Omental fat pad (tissue), 3 donors: ENCODE measurements at regions not wholly inside any gene's neighbourhood (a gene's known extent, or its start where the extent isn't known, plus 50 kb on each side); places are given as distances from the start of the nearest gene placed in this dataset.

Experiments
- ATAC-seq: fragments of 150-250 bp; one replicate; pipeline ENCODE4 v1.9.1; 2016; ENCODE audit warnings: mild to moderate bottlenecking, moderate library complexity; ENCODE audit not compliant: low FRiP score
- DNase-seq: peaks from one replicate; pipeline ENCODE4 v3.0.0-alpha.2; 2019; ENCODE audit warnings: low spot score
- TF ChIP-seq, protein P1 (sequence below), 3 donors: fragments of 450-650 bp; IDR thresholded peaks; one replicate each; pipeline ENCODE4 v1.5.1; 2016 to 2017; ENCODE audit warnings: antibody characterized with exemption in 3 of 3, mild to moderate bottlenecking in 3 of 3, moderate library complexity in 2 of 3

DNA sequence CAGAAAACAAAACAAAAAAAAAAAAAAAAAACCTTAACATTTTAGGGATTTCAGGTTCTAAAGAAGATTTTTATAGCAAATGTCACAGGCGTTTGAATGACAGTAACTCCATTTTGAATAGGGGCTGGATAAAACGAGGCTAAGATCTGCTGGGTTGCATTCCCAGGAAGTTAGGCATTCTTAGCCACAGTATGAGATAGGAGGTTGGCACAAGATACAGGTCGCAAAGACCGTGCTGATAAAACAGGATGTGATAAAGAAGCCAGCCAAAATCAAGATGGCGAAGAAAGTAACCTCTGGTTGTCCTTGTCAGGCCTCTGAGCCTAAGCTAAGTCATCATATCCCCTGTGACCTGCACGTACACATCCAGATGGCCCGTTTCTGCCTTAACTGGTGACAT is 425.6 kb upstream of the PTPRD start:
- ATAC-seq: no peak
- no peak for DNase-seq
- TF ChIP-seq, protein P1, sequence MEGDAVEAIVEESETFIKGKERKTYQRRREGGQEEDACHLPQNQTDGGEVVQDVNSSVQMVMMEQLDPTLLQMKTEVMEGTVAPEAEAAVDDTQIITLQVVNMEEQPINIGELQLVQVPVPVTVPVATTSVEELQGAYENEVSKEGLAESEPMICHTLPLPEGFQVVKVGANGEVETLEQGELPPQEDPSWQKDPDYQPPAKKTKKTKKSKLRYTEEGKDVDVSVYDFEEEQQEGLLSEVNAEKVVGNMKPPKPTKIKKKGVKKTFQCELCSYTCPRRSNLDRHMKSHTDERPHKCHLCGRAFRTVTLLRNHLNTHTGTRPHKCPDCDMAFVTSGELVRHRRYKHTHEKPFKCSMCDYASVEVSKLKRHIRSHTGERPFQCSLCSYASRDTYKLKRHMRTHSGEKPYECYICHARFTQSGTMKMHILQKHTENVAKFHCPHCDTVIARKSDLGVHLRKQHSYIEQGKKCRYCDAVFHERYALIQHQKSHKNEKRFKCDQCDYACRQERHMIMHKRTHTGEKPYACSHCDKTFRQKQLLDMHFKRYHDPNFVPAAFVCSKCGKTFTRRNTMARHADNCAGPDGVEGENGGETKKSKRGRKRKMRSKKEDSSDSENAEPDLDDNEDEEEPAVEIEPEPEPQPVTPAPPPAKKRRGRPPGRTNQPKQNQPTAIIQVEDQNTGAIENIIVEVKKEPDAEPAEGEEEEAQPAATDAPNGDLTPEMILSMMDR (IDR thresholded peaks at IDR 0.05): no peak

DNA sequence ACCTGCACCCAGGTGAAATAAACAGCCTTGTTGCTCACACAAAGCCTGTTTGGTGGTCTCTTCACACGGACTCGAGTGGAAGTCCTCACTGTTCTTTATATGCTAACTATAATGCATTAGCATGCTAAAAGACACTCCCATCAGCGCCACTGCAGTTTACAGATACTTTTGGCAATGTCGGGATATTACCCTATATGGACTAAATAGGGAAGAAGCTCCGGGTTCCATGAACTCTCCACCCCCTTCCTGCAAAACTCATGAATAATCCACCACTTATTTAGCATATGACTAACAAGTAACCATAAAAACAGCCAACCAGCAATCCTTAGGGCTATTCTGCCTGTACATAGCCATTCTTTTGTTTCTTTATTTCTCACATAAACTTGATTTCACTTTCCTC is 426.2 kb upstream of the PTPRD start:
- TF ChIP-seq, protein P1 (IDR thresholded peaks at IDR 0.05): no peak
- no peak for DNase-seq
- ATAC-seq: no peak

- no peak for DNase-seq
- TF ChIP-seq, protein P1 (IDR thresholded peaks at IDR 0.05): no peak
Measured at GRCh38 chr9:11045589-11045988, 432.8 kb upstream of the PTPRD start.

GRCh38 chr9:11063263-11063662 is 450.5 kb upstream of the PTPRD start:
- TF ChIP-seq, protein P1 (IDR thresholded peaks at IDR 0.05): no peak
- ATAC-seq: no peak

More at GRCh38 chr9:11045589-11045988, 432.8 kb upstream of the PTPRD start:
- ATAC-seq: no peak

GRCh38 chr9:11064909-11065308 is 452.1 kb upstream of the PTPRD start:
- no peak for ATAC-seq
- TF ChIP-seq, protein P1 (IDR thresholded peaks at IDR 0.05): no peak
- no peak for DNase-seq

More at GRCh38 chr9:11063263-11063662, 450.5 kb upstream of the PTPRD start:
- no peak for DNase-seq

- DNase-seq (no peak), ATAC-seq (no peak)
- TF ChIP-seq, protein P1 (IDR thresholded peaks at IDR 0.05): no peak
Measured at GRCh38 chr9:11072176-11072575, 459.4 kb upstream of the PTPRD start.

DNA sequence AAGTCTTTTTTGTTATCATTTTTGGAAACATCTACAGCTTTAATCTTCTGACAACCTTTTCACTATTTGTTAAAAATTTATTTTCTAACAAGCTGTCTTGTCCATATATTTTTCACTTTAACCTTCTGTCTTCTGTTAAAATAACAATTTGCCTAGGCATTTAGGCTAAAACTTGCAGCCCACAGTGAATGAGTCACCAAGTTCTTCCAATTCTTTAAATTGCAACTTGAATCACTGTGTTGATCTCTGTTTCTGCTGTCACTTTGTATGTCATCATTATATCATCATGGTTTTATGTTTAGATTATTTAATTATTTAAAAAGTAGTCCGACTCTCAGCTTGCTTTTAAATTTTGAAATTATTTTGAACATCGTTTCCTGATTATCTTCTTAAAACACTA is 473.8 kb upstream of the PTPRD start:
- TF ChIP-seq, protein P1 (IDR thresholded peaks at IDR 0.05): no peak
- DNase-seq (no peak), ATAC-seq (no peak)
